ENCODE measurements at regions not wholly inside any gene's neighbourhood (a gene's known extent, or its start where the extent isn't known, plus 50 kb on each side); places are given as distances from the start of the nearest gene placed in this dataset.

GRCh38 chr4:19408490-19408889 lies 843.2 kb upstream of the SLIT2 start:
- DNase-seq (ENCODE audit: low spot score) = no peak
- TF ChIP-seq, protein P1, sequence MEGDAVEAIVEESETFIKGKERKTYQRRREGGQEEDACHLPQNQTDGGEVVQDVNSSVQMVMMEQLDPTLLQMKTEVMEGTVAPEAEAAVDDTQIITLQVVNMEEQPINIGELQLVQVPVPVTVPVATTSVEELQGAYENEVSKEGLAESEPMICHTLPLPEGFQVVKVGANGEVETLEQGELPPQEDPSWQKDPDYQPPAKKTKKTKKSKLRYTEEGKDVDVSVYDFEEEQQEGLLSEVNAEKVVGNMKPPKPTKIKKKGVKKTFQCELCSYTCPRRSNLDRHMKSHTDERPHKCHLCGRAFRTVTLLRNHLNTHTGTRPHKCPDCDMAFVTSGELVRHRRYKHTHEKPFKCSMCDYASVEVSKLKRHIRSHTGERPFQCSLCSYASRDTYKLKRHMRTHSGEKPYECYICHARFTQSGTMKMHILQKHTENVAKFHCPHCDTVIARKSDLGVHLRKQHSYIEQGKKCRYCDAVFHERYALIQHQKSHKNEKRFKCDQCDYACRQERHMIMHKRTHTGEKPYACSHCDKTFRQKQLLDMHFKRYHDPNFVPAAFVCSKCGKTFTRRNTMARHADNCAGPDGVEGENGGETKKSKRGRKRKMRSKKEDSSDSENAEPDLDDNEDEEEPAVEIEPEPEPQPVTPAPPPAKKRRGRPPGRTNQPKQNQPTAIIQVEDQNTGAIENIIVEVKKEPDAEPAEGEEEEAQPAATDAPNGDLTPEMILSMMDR (IDR thresholded peaks at IDR 0.05; ENCODE audit: extremely low read depth, missing control alignments) = no peak

DNA sequence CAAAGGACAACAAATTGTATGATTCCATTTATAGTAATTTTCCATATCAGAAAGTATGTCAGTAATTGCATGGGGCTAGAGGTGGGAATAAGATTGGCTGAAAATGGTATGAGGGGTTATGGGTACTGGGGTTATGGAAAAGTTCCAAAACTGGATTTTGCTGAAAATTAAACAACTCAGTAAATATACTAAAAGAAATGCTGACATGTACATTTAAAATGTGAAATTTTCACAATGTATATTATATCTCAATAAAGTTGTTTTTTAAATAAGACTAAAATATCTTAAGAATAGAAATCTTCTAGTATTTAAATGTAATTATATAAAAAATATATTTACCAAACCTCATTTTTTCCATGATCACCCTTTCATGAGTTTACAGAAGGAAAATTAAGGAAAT lies 844.9 kb upstream of the SLIT2 start:
- TF ChIP-seq, protein P1 (IDR thresholded peaks at IDR 0.05; ENCODE audit: extremely low read depth, missing control alignments) = no peak
- no peak for DNase-seq (ENCODE audit: low spot score)

GRCh38 chr4:19403786-19404370 lies 847.8 kb upstream of the SLIT2 start:
- TF ChIP-seq, protein P1 (IDR thresholded peaks at IDR 0.05; ENCODE audit: extremely low read depth, missing control alignments) = no peak
- DNase-seq (ENCODE audit: low spot score) = no peak

GRCh38 chr4:19402581-19403065 lies 849.1 kb upstream of the SLIT2 start:
- no peak for DNase-seq (ENCODE audit: low spot score)

DNA sequence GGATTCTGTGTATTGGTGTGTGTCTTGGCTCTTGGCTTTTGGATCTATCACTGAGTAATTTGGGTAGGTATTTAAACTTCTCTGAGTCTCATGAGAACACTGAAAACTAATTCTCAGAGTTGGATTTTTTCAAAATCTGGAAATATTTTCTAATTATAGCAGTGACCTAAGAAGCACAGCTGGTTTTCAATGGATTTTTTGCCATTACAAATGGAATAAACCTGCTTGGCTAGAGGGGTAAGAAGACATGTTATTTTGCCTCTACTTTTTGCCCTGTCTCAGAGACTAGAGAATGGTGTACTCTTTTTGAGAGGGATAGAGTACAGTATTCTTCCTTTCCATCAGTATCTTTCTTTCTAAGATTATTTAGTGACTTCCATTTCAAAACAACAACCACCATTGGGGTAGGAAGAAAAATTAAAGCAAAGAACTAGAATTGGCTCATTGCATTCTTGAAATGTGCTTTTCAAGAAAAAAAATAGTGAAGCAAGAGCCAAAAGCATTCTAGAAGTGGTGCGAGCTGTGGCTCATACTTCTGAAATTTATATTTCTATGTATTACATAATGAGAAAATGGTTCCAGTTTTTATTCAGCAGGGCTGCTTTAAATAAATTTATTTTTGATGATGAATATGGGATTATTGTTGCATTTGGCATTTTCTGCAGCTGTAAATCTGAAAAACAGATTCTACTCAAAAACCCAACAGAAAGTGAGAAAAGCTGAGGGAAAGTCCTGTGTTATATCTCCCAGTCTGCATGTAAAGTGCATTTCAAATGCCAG lies 850.2 kb upstream of the SLIT2 start:
- DNase-seq (ENCODE audit: low spot score) = no peak
- TF ChIP-seq, protein P1 (IDR thresholded peaks at IDR 0.05; ENCODE audit: extremely low read depth, missing control alignments) = no peak

More at GRCh38 chr4:19402581-19403065, 849.1 kb upstream of the SLIT2 start:
- TF ChIP-seq, protein P1 (IDR thresholded peaks at IDR 0.05; ENCODE audit: extremely low read depth, missing control alignments) = no peak

GRCh38 chr4:19400820-19401219 lies 850.9 kb upstream of the SLIT2 start:
- DNase-seq (ENCODE audit: low spot score) = no peak

GRCh38 chr4:19399001-19399400 lies 852.7 kb upstream of the SLIT2 start:
- TF ChIP-seq, protein P1 (IDR thresholded peaks at IDR 0.05; ENCODE audit: extremely low read depth, missing control alignments) = no peak
- no peak for DNase-seq (ENCODE audit: low spot score)

More at GRCh38 chr4:19400820-19401219, 850.9 kb upstream of the SLIT2 start:
- TF ChIP-seq, protein P1 (IDR thresholded peaks at IDR 0.05; ENCODE audit: extremely low read depth, missing control alignments) = no peak
